ENCODE measurements at regions not wholly inside any gene's neighbourhood (a gene's known extent, or its start where the extent isn't known, plus 50 kb on each side); places are given as distances from the start of the nearest gene placed in this dataset.

DNA sequence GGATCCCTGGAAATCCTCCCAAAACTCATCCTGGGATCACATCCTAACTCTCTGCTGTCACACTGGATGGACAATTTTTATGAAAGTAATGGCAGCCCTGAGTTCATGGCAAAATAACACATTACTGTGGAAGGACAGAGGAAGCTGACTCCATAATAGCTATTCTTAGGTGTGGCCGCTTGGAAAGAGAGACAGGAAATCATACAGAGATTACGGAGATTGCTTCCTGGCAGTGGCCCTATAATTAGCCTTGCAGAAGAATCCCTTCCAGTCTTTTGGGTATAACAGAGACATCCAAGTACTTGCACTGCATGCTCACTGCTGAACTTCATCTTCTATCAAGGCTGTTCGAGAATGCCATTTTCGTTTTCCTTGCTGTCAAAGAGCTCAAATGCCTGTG is 133.1 kb upstream of the VCX start:
- H4K20me1 ChIP-seq (replicated peaks; ENCODE audit: control insufficient read depth, extremely low read depth, insufficient read depth, low read length): no peaks in the 10 kb centered on the region
- H3K27ac ChIP-seq (ENCODE audit: insufficient read depth, low read depth, low read length): no peak overlapping the region
- dilution Hi-C loops (cut with MboI; ENCODE audit: extremely low pct_ligation_motif_present, low sequenced_read_pairs): no loop called here
- FAIRE-seq (no peak), DNase-seq (ENCODE audit: low read depth, low spot score) (no peak)
- no TSS peak for BruUV-seq (replicated peaks)
- no peaks in the 10 kb centered on the region for H3K4me1 ChIP-seq (ENCODE audit: control insufficient read depth, extremely low read depth, insufficient read depth, low read length)
- no peak overlapping the region for H2AFZ ChIP-seq (ENCODE audit: low read depth, low read length)
- H3K9me1 ChIP-seq (replicated peaks; ENCODE audit: control insufficient read depth, extremely low read depth, insufficient read depth, low read length): no peaks in the 10 kb centered on the region
- no peak overlapping the region for H3K4me2 ChIP-seq (ENCODE audit: insufficient read depth, low read length)
- H3K36me3 ChIP-seq (ENCODE audit: control insufficient read depth in 2 of 2, extremely low read depth in 1 of 2, insufficient read depth in 2 of 2, low read length in 2 of 2): no peaks in the 10 kb centered on the region
- H3K4me3 ChIP-seq (replicated peaks in 1 of 3; ENCODE audit: insufficient read depth in 1 of 3, low read depth in 1 of 3, low read length in 3 of 3): no peak overlapping the region
- H3K9me3 ChIP-seq (replicated peaks; ENCODE audit: control insufficient read depth, insufficient read depth, low read length): no peaks in the 10 kb centered on the region
- no peaks in the 10 kb centered on the region for H3K27me3 ChIP-seq (ENCODE audit: control insufficient read depth in 2 of 2, insufficient read depth in 2 of 2, low read length in 2 of 2)
- no peak overlapping the region for H3K9ac ChIP-seq (replicated peaks; ENCODE audit: extremely low read depth, insufficient read depth, low read length)
- POLR2A ChIA-PET: no interaction called here
- intact Hi-C loops (cut with micrococcal nuclease): no loop called here
- CTCF ChIA-PET: no interaction called here
- no peak for TF ChIP-seq EZH2 (IDR thresholded peaks at IDR 0.05; ENCODE audit: borderline replicate concordance, low read depth, low read length, severe bottlenecking)
- no peak for TF ChIP-seq FOS (IDR thresholded peaks at IDR 0.05; ENCODE audit: borderline replicate concordance, insufficient read depth, low read length)
- no peak for TF ChIP-seq POLR2AphosphoS5 (IDR thresholded peaks at IDR 0.05; ENCODE audit: insufficient read depth, low read depth, low read length)
- no peak for TF ChIP-seq GATA2 (IDR thresholded peaks at IDR 0.05; ENCODE audit: insufficient read depth, insufficient read length, low read depth, low read length)
- no peak for TF ChIP-seq MYC (IDR thresholded peaks at IDR 0.05; ENCODE audit: low read depth, low read length)
- TF ChIP-seq POLR2A (IDR thresholded peaks at IDR 0.05; ENCODE audit: low read depth, low read length): no peak
- no peak for TF ChIP-seq JUN (IDR thresholded peaks at IDR 0.05; ENCODE audit: borderline replicate concordance, insufficient read depth, insufficient read length, low read depth)
- TF ChIP-seq, protein P1, sequence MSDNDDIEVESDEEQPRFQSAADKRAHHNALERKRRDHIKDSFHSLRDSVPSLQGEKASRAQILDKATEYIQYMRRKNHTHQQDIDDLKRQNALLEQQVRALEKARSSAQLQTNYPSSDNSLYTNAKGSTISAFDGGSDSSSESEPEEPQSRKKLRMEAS (IDR thresholded peaks at IDR 0.05; ENCODE audit: insufficient read depth, insufficient read length): no peak
- no peaks in the 10 kb centered on the region for H3K79me2 ChIP-seq (ENCODE audit: control insufficient read depth, insufficient read depth, low read length)

DNA sequence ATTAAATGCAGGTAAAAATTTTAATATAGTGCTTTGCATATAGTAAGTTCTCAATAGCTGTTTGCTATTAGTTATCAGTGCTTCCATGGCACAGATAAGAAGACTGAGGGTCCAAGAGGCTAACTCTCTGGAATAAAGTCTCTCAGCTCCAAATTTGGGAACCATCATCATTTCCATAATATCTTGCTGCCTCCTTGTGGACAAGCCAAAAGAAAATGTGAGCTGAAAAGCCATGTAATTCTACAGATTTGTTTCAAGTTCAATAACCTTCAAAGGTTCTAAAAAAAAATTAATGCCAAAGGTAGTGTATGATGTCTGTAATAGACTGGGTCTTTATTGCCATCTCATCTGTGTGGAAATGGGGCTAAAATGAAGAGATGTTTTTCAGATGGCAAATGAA is 136.9 kb upstream of the VCX start:
- H4K20me1 ChIP-seq (replicated peaks; ENCODE audit: control insufficient read depth, extremely low read depth, insufficient read depth, low read length): no peaks in the 10 kb centered on the region
- dilution Hi-C loops (cut with MboI; ENCODE audit: extremely low pct_ligation_motif_present, low sequenced_read_pairs): no loop called here
- H3K9ac ChIP-seq (replicated peaks; ENCODE audit: extremely low read depth, insufficient read depth, low read length): no peak overlapping the region
- H3K4me3 ChIP-seq (replicated peaks in 1 of 3; ENCODE audit: insufficient read depth in 1 of 3, low read depth in 1 of 3, low read length in 3 of 3): no peak overlapping the region
- FAIRE-seq: no peak
- H3K36me3 ChIP-seq (ENCODE audit: control insufficient read depth in 2 of 2, extremely low read depth in 1 of 2, insufficient read depth in 2 of 2, low read length in 2 of 2): no peaks in the 10 kb centered on the region
- H3K4me1 ChIP-seq (ENCODE audit: control insufficient read depth, extremely low read depth, insufficient read depth, low read length): no peaks in the 10 kb centered on the region
- no peak for TF ChIP-seq MYC (IDR thresholded peaks at IDR 0.05; ENCODE audit: low read depth, low read length)
- no peak for TF ChIP-seq EZH2 (IDR thresholded peaks at IDR 0.05; ENCODE audit: borderline replicate concordance, low read depth, low read length, severe bottlenecking)
- TF ChIP-seq JUN (IDR thresholded peaks at IDR 0.05; ENCODE audit: borderline replicate concordance, insufficient read depth, insufficient read length, low read depth): no peak
- TF ChIP-seq GATA2 (IDR thresholded peaks at IDR 0.05; ENCODE audit: insufficient read depth, insufficient read length, low read depth, low read length): no peak
- TF ChIP-seq POLR2A (IDR thresholded peaks at IDR 0.05; ENCODE audit: low read depth, low read length): no peak
- TF ChIP-seq, protein P1 (IDR thresholded peaks at IDR 0.05; ENCODE audit: insufficient read depth, insufficient read length): no peak
- no peak for TF ChIP-seq FOS (IDR thresholded peaks at IDR 0.05; ENCODE audit: borderline replicate concordance, insufficient read depth, low read length)
- TF ChIP-seq, protein P2, sequence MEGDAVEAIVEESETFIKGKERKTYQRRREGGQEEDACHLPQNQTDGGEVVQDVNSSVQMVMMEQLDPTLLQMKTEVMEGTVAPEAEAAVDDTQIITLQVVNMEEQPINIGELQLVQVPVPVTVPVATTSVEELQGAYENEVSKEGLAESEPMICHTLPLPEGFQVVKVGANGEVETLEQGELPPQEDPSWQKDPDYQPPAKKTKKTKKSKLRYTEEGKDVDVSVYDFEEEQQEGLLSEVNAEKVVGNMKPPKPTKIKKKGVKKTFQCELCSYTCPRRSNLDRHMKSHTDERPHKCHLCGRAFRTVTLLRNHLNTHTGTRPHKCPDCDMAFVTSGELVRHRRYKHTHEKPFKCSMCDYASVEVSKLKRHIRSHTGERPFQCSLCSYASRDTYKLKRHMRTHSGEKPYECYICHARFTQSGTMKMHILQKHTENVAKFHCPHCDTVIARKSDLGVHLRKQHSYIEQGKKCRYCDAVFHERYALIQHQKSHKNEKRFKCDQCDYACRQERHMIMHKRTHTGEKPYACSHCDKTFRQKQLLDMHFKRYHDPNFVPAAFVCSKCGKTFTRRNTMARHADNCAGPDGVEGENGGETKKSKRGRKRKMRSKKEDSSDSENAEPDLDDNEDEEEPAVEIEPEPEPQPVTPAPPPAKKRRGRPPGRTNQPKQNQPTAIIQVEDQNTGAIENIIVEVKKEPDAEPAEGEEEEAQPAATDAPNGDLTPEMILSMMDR (IDR thresholded peaks at IDR 0.05; ENCODE audit: extremely low read depth in 1 of 2, insufficient read depth in 1 of 2, low read depth in 1 of 2, low read length in 2 of 2): no peak
- TF ChIP-seq POLR2AphosphoS5 (IDR thresholded peaks at IDR 0.05; ENCODE audit: insufficient read depth, low read depth, low read length): no peak
- ChIA-PET CTCF (no interaction called here), POLR2A (no interaction called here)
- H3K9me1 ChIP-seq (replicated peaks; ENCODE audit: control insufficient read depth, extremely low read depth, insufficient read depth, low read length): no peaks in the 10 kb centered on the region
- no peaks in the 10 kb centered on the region for H3K27me3 ChIP-seq (ENCODE audit: control insufficient read depth in 2 of 2, insufficient read depth in 2 of 2, low read length in 2 of 2)
- H3K27ac ChIP-seq (ENCODE audit: insufficient read depth, low read depth, low read length): no peak overlapping the region
- H3K4me2 ChIP-seq (ENCODE audit: insufficient read depth, low read length): no peak overlapping the region
- intact Hi-C loops (cut with micrococcal nuclease): no loop called here
- DNase-seq (ENCODE audit: low read depth, low spot score): no peak
- BruUV-seq (replicated peaks): no TSS peak
- no peak overlapping the region for H2AFZ ChIP-seq (ENCODE audit: low read depth, low read length)
- no peaks in the 10 kb centered on the region for H3K9me3 ChIP-seq (replicated peaks; ENCODE audit: control insufficient read depth, insufficient read depth, low read length)
- H3K79me2 ChIP-seq (ENCODE audit: control insufficient read depth, insufficient read depth, low read length): no peaks in the 10 kb centered on the region
